Keratinocyte (primary cell): ENCODE measurements at regions not wholly inside any gene's neighbourhood (a gene's known extent, or its start where the extent isn't known, plus 50 kb on each side); places are given as distances from the start of the nearest gene placed in this dataset.

Experiments used
- DNase-seq: peaks from one replicate; pipeline ENCODE4 v3.0.0-alpha.2; 2011; ENCODE audit warnings: low read depth, missing footprints, low spot score
- FAIRE-seq: peaks from 2 replicates; lab custom pipeline; 2011; peaks lifted over from hg19 to GRCh38; lab: Jason Lieb, UNC
- H2AFZ ChIP-seq: 2 replicates; pipeline ENCODE4 v1.6.0; 2012; ENCODE audit warnings: low read length, control low read depth, inconsistent platforms; ENCODE audit not compliant: control insufficient read depth
- H3K27ac ChIP-seq: 2 replicates; pipeline ENCODE4 v1.5.1; 2011; ENCODE audit warnings: low read length; ENCODE audit not compliant: control insufficient read depth, insufficient read depth
- H3K27me3 ChIP-seq: 3 replicates; pipeline ENCODE4 v1.6.0; 2011; ENCODE audit warnings: low read length; ENCODE audit not compliant: control insufficient read depth, insufficient read depth; ENCODE audit errors: extremely low read depth
- H3K36me3 ChIP-seq, 2 experiments: 2 replicates in 1 of 2; 3 replicates in 1 of 2; pipeline ENCODE4 v1.5.1; 2011; ENCODE audit warnings: low read length in 2 of 2, mild to moderate bottlenecking in 1 of 2; ENCODE audit not compliant: control insufficient read depth in 2 of 2, insufficient read depth in 2 of 2; ENCODE audit errors: extremely low read depth in 1 of 2
- H3K4me1 ChIP-seq: 3 replicates; pipeline ENCODE4 v1.5.1; 2011; ENCODE audit warnings: low read length; ENCODE audit not compliant: control insufficient read depth, insufficient read depth; ENCODE audit errors: extremely low read depth
- H3K4me2 ChIP-seq: 3 replicates; pipeline ENCODE4 v1.6.0; 2011; ENCODE audit warnings: low read depth, low read length; ENCODE audit not compliant: control insufficient read depth, insufficient read depth; ENCODE audit errors: extremely low read depth
- H3K4me3 ChIP-seq, 3 experiments: fragments of 200-600 bp in 1 of 3; sonication (generic) in 1 of 3; 2 replicates in 2 of 3; 3 replicates in 1 of 3; pipeline ENCODE4 v1.5.1; 2011 to 2016; ENCODE audit warnings: low read length in 3 of 3, mild to moderate bottlenecking in 3 of 3, control low read depth in 2 of 3, inconsistent platforms in 1 of 3, low read depth in 1 of 3, mixed read lengths in 1 of 3, mixed run types in 1 of 3, moderate library complexity in 1 of 3; ENCODE audit not compliant: control insufficient read depth in 2 of 3, insufficient read depth in 2 of 3; ENCODE audit errors: extremely low read depth in 1 of 3
- H3K79me2 ChIP-seq: 2 replicates; pipeline ENCODE4 v1.6.0; 2012; ENCODE audit warnings: low read length; ENCODE audit not compliant: control insufficient read depth, insufficient read depth
- H3K9ac ChIP-seq: 3 replicates; pipeline ENCODE4 v1.6.0; 2011; ENCODE audit warnings: low read length; ENCODE audit not compliant: control insufficient read depth, insufficient read depth; ENCODE audit errors: extremely low read depth
- H3K9me1 ChIP-seq: 3 replicates; pipeline ENCODE4 v1.6.0; 2011; ENCODE audit warnings: low read length; ENCODE audit not compliant: control insufficient read depth, insufficient read depth; ENCODE audit errors: extremely low read depth
- H3K9me3 ChIP-seq: 2 replicates; pipeline ENCODE4 v1.5.1; 2012; ENCODE audit warnings: low read depth, low read length; ENCODE audit not compliant: control insufficient read depth
- H4K20me1 ChIP-seq: 3 replicates; pipeline ENCODE4 v1.6.0; 2011; ENCODE audit warnings: low read length; ENCODE audit not compliant: control insufficient read depth, insufficient read depth; ENCODE audit errors: extremely low read depth
- EZH2 ChIP-seq: IDR thresholded peaks from one replicate; pipeline ENCODE4 v1.6.1; 2012; ENCODE audit warnings: inconsistent platforms, mild to moderate bottlenecking, low read length, moderate library complexity
- dilution Hi-C: fragments of 300-500 bp; cut with MboI; formaldehyde crosslinking; loops from one replicate; pipeline ENCODE4 v1.7.0; 2020; ENCODE audit warnings: low sequenced_read_pairs; ENCODE audit not compliant: extremely low pct_ligation_motif_present
- TF ChIP-seq, protein P1 (sequence below), 3 experiments: IDR thresholded peaks in 1 of 3; conservative IDR thresholded peaks in 1 of 3; optimal IDR thresholded peaks in 1 of 3; 2 replicates in 2 of 3; 3 replicates in 1 of 3; pipeline versions ENCODE3 to v1.5.1; 2011; ENCODE audit warnings: low read length in 3 of 3, mild to moderate bottlenecking in 3 of 3, moderate library complexity in 2 of 3, control low read depth in 1 of 3, inconsistent platforms in 1 of 3; ENCODE audit not compliant: insufficient read depth in 2 of 3; ENCODE audit errors: extremely low read depth in 1 of 3

DNA sequence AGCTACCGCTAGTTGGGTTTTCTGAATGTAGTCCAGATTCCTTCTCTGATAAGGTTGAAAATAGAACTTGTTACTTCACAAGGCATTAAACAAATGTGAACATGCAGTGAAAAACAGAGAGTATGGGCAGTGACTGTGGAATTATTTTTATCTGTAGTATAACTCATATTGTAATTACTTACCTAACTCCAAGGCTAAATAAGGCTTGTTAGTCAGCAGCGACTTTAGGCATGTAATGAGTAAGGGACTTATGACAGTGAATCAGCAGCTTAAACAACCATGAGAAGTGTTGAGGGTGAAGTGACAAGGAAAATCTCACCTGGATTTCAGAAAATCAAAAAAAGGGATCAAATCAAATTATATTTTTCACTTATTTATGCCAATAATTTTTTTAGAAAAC is 1719.5 kb upstream of the MIR17HG start:
- no peak for TF ChIP-seq EZH2
- TF ChIP-seq, protein P1, sequence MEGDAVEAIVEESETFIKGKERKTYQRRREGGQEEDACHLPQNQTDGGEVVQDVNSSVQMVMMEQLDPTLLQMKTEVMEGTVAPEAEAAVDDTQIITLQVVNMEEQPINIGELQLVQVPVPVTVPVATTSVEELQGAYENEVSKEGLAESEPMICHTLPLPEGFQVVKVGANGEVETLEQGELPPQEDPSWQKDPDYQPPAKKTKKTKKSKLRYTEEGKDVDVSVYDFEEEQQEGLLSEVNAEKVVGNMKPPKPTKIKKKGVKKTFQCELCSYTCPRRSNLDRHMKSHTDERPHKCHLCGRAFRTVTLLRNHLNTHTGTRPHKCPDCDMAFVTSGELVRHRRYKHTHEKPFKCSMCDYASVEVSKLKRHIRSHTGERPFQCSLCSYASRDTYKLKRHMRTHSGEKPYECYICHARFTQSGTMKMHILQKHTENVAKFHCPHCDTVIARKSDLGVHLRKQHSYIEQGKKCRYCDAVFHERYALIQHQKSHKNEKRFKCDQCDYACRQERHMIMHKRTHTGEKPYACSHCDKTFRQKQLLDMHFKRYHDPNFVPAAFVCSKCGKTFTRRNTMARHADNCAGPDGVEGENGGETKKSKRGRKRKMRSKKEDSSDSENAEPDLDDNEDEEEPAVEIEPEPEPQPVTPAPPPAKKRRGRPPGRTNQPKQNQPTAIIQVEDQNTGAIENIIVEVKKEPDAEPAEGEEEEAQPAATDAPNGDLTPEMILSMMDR (optimal IDR thresholded peaks at IDR 0.05 in 1 of 3, IDR thresholded peaks at IDR 0.05 in 1 of 3, conservative IDR thresholded peaks at IDR 0.05 in 1 of 3; ENCODE audit: extremely low read depth in 1 of 3, insufficient read depth in 2 of 3, low read length in 3 of 3): no peak
- Histone ChIP-seq H3K9ac (no peak overlapping the region), H3K9me1 (no peaks in the 10 kb centered on the region), H3K4me2 (no peak overlapping the region), H3K27ac (no peak overlapping the region), H3K79me2 (no peaks in the 10 kb centered on the region), H4K20me1 (no peaks in the 10 kb centered on the region), H3K27me3 (no peaks in the 10 kb centered on the region), H3K36me3 (no peaks in the 10 kb centered on the region), H3K9me3 (no peaks in the 10 kb centered on the region), H3K4me1 (no peaks in the 10 kb centered on the region), H3K4me3 (no peak overlapping the region), H2AFZ (no peak overlapping the region)
- FAIRE-seq (no peak), DNase-seq (no peak)
- dilution Hi-C loops: no loop called here

DNA sequence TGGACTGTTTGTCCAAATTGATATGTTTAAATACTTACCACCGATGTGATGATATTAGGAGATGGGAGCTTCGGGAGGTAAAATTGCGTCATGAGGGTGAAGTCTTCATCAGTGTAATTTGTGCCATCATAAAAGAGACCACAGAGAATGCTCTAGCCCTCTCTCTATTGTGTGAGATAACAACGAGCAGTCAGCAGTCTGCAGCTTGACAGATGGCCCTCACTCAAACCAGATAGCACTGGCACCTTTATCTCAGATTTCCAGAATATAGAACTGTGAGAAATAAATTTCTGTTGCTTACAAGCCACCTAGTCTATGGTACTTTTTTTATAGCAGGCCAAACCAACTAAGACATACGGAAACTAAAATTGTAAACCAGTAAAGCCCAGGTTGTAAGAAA is 1718.9 kb upstream of the MIR17HG start:
- TF ChIP-seq, protein P1 (optimal IDR thresholded peaks at IDR 0.05 in 1 of 3, IDR thresholded peaks at IDR 0.05 in 1 of 3, conservative IDR thresholded peaks at IDR 0.05 in 1 of 3; ENCODE audit: extremely low read depth in 1 of 3, insufficient read depth in 2 of 3, low read length in 3 of 3): no peak
- no peak for TF ChIP-seq EZH2
- Histone ChIP-seq H3K36me3 (no peaks in the 10 kb centered on the region), H3K4me3 (no peak overlapping the region), H3K27ac (no peak overlapping the region), H3K9me1 (no peaks in the 10 kb centered on the region), H3K9ac (no peak overlapping the region), H3K4me2 (no peak overlapping the region), H2AFZ (no peak overlapping the region), H3K9me3 (no peaks in the 10 kb centered on the region), H3K79me2 (no peaks in the 10 kb centered on the region), H3K4me1 (no peaks in the 10 kb centered on the region), H3K27me3 (no peaks in the 10 kb centered on the region), H4K20me1 (no peaks in the 10 kb centered on the region)
- dilution Hi-C loops: no loop called here
- DNase-seq: no peak
- no peak for FAIRE-seq
